ENCODE measurements at regions not wholly inside any gene's neighbourhood (a gene's known extent, or its start where the extent isn't known, plus 50 kb on each side); places are given as distances from the start of the nearest gene placed in this dataset.

DNA sequence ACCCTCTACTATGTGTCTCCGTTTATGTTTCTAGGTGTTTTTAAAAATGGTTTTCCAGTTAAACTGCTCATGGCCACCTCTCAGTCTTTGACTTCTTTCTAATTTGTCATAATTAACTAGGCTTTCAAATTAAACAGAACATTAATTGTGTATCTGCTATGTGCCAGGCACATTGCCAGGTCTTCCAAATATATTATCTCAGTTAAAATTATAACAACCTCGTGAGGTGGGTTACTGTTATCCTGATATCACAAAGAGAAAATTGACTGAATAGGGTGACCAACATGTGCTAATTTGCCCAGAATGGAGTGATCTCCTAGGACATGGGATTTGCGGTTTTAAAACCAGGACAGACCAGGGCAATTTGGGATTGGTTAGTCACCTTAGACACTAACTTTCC is 222.4 kb upstream of the TLE3 start:
- H3K36me3 ChIP-seq (ENCODE audit: insufficient read depth, low read length): no peaks in the 10 kb centered on the region
- no peak for TF ChIP-seq FOXP2 (optimal IDR thresholded peaks at IDR 0.05; ENCODE audit: control extremely low read depth, extremely low read length, insufficient read depth)
- no peak for TF ChIP-seq EZH2 (IDR thresholded peaks at IDR 0.05)
- no peak for TF ChIP-seq POLR2AphosphoS5 (IDR thresholded peaks at IDR 0.05; ENCODE audit: borderline replicate concordance, low read depth, low read length)
- no peak overlapping the region for H3K9ac ChIP-seq (ENCODE audit: insufficient read length)
- DNase-seq (ENCODE audit: low read depth, low spot score): no peak
- no peak overlapping the region for H3K27ac ChIP-seq
- no peaks in the 10 kb centered on the region for H3K9me3 ChIP-seq (ENCODE audit: low read depth, low read length)
- no peak overlapping the region for H3K4me3 ChIP-seq

DNA sequence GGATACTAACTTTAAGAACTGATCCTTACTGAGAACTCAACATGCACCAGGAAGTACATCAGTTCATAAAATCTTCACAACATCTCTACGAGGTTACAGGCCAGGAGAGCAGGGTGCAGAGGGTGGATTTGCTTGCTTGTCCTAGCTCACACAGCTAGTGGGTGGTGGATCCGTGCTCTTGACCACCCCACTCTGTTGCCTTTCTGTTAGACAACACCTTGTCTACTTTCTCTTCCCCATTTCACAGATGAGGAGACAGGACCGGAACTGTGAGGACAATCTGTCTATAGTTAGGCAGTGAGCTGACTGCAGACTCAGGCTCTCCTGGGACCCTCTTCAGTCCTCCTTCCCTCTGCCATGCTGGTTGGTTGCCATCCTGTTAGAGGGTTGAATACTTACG is 221.7 kb upstream of the TLE3 start:
- Histone ChIP-seq H3K27ac (no peak overlapping the region), H3K4me3 (no peak overlapping the region), H3K9ac (ENCODE audit: insufficient read length) (no peak overlapping the region), H3K36me3 (ENCODE audit: insufficient read depth, low read length) (no peaks in the 10 kb centered on the region), H3K9me3 (ENCODE audit: low read depth, low read length) (no peaks in the 10 kb centered on the region)
- TF ChIP-seq EZH2 (IDR thresholded peaks at IDR 0.05): no peak
- no peak for TF ChIP-seq POLR2AphosphoS5 (IDR thresholded peaks at IDR 0.05; ENCODE audit: borderline replicate concordance, low read depth, low read length)
- TF ChIP-seq FOXP2 (optimal IDR thresholded peaks at IDR 0.05; ENCODE audit: control extremely low read depth, extremely low read length, insufficient read depth): no peak
- no peak for DNase-seq (ENCODE audit: low read depth, low spot score)

DNA sequence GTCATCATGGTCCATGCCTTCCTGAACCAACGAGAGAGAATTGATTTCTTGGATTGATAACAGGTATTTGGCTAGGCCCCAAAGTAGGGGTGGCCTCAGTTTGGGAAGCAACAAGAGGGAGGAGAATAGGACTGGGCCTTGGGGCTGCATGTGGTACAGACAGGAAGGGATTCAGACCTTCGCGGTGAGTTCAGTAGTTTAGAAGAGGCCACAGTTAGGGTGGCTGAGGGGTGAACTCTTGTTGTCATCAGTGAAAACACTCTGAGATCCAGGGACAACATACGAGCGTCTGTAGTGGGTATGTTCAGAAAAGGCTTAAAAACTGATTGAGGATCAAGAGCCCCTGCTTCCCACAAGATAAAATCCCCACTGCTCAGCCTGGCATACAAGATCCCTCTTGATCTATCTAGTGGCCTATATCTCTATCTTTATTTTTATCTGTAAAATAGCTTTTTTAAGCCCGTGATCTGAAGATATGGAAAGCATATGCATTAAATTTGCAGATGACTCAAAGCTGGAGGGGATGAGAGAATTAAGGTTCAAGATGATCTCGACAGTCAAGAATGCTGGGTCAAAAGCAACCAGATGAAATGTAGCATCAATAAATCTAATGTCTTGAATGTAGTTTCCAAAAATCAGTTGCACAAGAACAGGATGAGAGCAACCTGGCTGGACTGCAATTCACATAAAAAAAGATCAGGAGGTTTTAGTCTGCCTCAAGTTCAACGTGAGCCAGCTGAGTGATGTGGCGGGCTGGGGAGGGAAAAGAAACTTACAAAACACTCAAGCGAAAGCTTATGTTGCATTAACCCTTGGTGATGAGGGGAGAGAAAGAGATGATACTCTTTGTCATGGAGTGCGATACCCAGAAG is 221.1 kb upstream of the TLE3 start:
- H3K27ac ChIP-seq: no peak overlapping the region
- TF ChIP-seq POLR2AphosphoS5 (IDR thresholded peaks at IDR 0.05; ENCODE audit: borderline replicate concordance, low read depth, low read length): no peak
- TF ChIP-seq FOXP2 (optimal IDR thresholded peaks at IDR 0.05; ENCODE audit: control extremely low read depth, extremely low read length, insufficient read depth): no peak
- no peak for TF ChIP-seq EZH2 (IDR thresholded peaks at IDR 0.05)
- no peaks in the 10 kb centered on the region for H3K36me3 ChIP-seq (ENCODE audit: insufficient read depth, low read length)
- H3K9me3 ChIP-seq (ENCODE audit: low read depth, low read length): no peaks in the 10 kb centered on the region
- H3K9ac ChIP-seq (ENCODE audit: insufficient read length): no peak overlapping the region
- DNase-seq (ENCODE audit: low read depth, low spot score): no peak
- H3K4me3 ChIP-seq: no peak overlapping the region

DNA sequence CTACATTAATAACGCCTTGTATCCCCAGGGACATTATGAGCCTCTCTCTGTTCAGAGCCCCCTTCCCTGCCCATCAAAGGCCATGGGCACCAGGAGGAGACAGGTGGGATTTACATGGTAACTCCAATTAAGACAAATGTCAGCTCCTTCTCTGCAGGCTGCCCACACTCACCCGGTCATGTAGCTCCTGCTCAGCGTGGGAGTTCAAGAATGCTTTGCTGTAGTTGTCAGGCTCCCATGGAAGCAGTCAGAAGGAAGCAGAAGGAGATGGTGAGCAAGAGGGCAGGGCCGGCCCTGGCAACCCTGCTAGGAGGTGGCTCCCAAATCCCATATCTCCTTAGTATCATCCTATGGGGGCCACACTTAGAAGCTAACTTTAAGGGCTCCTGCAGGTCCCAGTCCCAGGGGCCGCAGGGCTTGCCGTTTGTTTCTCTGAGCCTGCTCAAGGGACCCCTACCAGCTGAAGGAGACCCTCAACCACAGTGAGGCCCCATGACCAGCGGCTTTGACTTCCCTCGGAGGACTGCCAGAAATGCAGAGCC is 218.4 kb upstream of the TLE3 start:
- Histone ChIP-seq H3K4me3 (no peak overlapping the region), H3K9ac (ENCODE audit: insufficient read length) (no peak overlapping the region), H3K9me3 (ENCODE audit: low read depth, low read length) (0 out of 2 replicates have a peak, but pooled peaks cover 2% of the 10 kb centered on the region), H3K36me3 (ENCODE audit: insufficient read depth, low read length) (no peaks in the 10 kb centered on the region; the same call in 1 of the 2 replicates), H3K27ac (no peak overlapping the region)
- DNase-seq (ENCODE audit: low read depth, low spot score): no peak
- TF ChIP-seq EZH2 (IDR thresholded peaks at IDR 0.05) (no peak), POLR2AphosphoS5 (IDR thresholded peaks at IDR 0.05; ENCODE audit: borderline replicate concordance, low read depth, low read length) (no peak), FOXP2 (optimal IDR thresholded peaks at IDR 0.05; ENCODE audit: control extremely low read depth, extremely low read length, insufficient read depth) (no peak)

DNA sequence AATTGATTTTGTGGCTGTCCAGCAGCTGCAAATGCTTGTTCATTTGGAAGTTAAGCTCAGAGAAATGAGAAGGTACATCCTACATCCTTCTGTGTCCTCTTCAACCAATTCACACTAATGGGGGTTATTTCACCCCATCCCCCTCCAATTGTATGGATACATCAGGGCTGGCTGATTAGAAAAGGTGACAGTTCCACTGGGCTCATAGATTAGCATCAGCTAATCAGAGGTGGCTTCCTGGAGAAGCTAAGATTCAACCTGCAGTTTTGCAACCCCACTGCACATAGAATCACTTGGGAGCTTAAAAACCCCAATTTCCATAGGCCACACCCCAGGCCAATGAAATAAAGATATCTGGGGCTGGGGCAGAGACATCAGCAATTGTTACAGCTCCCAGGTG is 217.7 kb upstream of the TLE3 start:
- Histone ChIP-seq H3K27ac (no peak overlapping the region), H3K36me3 (ENCODE audit: insufficient read depth, low read length) (no peaks in the 10 kb centered on the region; the same call in 1 of the 2 replicates), H3K9ac (ENCODE audit: insufficient read length) (no peak overlapping the region), H3K9me3 (ENCODE audit: low read depth, low read length) (0 out of 2 replicates have a peak, but pooled peaks cover 5% of the 10 kb centered on the region), H3K4me3 (no peak overlapping the region)
- no peak for DNase-seq (ENCODE audit: low read depth, low spot score)
- TF ChIP-seq POLR2AphosphoS5 (IDR thresholded peaks at IDR 0.05; ENCODE audit: borderline replicate concordance, low read depth, low read length): no peak
- no peak for TF ChIP-seq FOXP2 (optimal IDR thresholded peaks at IDR 0.05; ENCODE audit: control extremely low read depth, extremely low read length, insufficient read depth)
- no peak for TF ChIP-seq EZH2 (IDR thresholded peaks at IDR 0.05)

DNA sequence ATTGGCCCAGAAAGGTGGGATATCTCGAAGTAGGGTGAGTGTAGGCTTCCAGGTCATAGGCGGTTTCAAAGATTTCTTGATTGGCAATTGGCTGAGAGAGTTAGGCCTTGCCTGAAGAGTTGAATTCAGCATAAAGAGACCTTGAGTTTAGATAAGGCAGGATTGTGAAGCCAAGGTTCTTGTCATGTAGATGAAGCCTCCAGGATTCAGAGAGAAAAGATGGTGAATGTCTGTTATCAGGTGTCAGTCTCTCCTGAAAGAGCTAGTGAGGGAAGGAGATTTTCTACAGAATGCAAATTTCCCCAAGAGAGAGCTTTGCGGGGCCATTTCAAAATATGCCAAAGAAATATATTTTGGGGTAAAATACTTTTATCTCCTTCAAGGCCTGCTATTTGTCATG is 217.0 kb upstream of the TLE3 start:
- no peak overlapping the region for H3K9ac ChIP-seq (ENCODE audit: insufficient read length)
- no peaks in the 10 kb centered on the region; the same call in 1 of the 2 replicates for H3K36me3 ChIP-seq (ENCODE audit: insufficient read depth, low read length)
- no peak overlapping the region for H3K27ac ChIP-seq
- DNase-seq (ENCODE audit: low read depth, low spot score): no peak
- no peak for TF ChIP-seq FOXP2 (optimal IDR thresholded peaks at IDR 0.05; ENCODE audit: control extremely low read depth, extremely low read length, insufficient read depth)
- no peak for TF ChIP-seq POLR2AphosphoS5 (IDR thresholded peaks at IDR 0.05; ENCODE audit: borderline replicate concordance, low read depth, low read length)
- TF ChIP-seq EZH2 (IDR thresholded peaks at IDR 0.05): no peak
- H3K9me3 ChIP-seq (ENCODE audit: low read depth, low read length): 0 out of 2 replicates have a peak, but pooled peaks cover 5% of the 10 kb centered on the region
- H3K4me3 ChIP-seq: no peak overlapping the region

DNA sequence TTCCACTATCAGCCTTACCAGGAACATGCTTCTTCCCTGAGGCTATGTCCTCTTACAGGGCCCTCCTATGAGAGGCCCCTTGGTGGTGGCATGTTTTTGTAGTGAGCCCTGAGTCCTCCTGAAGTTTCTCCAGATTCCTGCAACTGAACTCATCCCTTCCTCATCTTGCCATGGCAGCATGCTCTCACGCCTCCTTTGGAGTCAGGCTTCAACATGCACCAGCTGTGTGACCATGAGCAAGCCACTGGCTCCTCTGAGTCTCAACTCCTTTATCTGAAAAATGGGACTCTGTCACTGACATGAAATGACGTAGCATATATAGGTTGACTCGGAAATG is 216.3 kb upstream of the TLE3 start:
- Histone ChIP-seq H3K36me3 (ENCODE audit: insufficient read depth, low read length) (no peaks in the 10 kb centered on the region; the same call in 1 of the 2 replicates), H3K4me3 (no peak overlapping the region), H3K9ac (ENCODE audit: insufficient read length) (no peak overlapping the region), H3K9me3 (ENCODE audit: low read depth, low read length) (0 out of 2 replicates have a peak, but pooled peaks cover 5% of the 10 kb centered on the region), H3K27ac (no peak overlapping the region)
- TF ChIP-seq EZH2 (IDR thresholded peaks at IDR 0.05): no peak
- no peak for DNase-seq (ENCODE audit: low read depth, low spot score)

DNA sequence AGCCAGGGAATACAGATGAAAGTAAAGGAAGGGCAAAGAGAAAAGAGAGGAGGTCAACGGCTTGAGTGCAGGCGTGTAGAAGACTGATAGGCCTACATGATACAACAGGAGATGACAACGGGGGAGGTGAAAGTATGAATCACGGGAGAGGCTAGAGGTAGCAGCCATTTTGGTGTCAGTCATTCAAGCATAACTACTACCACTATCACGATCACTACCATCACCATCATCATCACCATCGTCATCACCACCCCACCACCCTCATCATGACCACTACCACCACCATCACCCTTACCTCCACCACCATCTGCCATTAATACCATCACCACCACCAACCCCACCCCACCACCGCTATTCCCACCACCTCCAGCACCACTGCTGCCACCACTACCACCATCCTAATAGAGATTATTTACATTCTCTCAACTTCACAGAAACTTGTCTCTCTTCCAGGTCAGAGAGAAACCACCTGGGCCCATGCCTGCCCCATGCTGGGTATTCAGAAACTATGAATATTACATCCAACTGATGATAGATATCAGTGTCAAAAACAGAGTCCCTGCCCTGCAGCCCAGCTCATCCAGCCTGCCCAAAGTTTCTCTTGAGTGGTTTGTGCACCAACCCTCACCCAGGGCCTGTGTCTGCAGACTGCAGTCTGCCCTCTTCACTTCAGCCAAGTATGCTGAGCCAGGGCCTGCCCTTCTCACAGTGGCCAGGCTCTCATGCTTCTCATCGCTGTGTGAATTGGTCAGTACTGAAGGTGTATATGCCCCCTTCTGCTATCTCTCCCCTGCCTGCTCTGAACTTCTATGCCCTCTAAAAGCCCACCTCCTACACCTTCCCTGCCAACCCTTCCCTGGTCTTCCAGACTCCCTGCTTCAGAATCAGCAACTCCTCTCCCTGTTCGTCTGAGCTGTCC is 215.6 kb upstream of the TLE3 start:
- DNase-seq (ENCODE audit: low read depth, low spot score): no peak
- H3K4me3 ChIP-seq: no peak overlapping the region

More for the DNA sequence above, 215.6 kb upstream of the TLE3 start:
- Histone ChIP-seq H3K27ac (no peak overlapping the region), H3K9me3 (ENCODE audit: low read depth, low read length) (0 out of 2 replicates have a peak, but pooled peaks cover 5% of the 10 kb centered on the region), H3K9ac (ENCODE audit: insufficient read length) (no peak overlapping the region), H3K36me3 (ENCODE audit: insufficient read depth, low read length) (no peaks in the 10 kb centered on the region; the same call in 1 of the 2 replicates)
- TF ChIP-seq POLR2AphosphoS5 (IDR thresholded peaks at IDR 0.05; ENCODE audit: borderline replicate concordance, low read depth, low read length): no peak
- TF ChIP-seq FOXP2 (optimal IDR thresholded peaks at IDR 0.05; ENCODE audit: control extremely low read depth, extremely low read length, insufficient read depth): no peak
- TF ChIP-seq EZH2 (IDR thresholded peaks at IDR 0.05): no peak

Data from SK-N-MC (cell line).